Activated naive CD4-positive, alpha-beta T cell treated with anti-CD3 and anti-CD28 coated beads for 36 hours (primary cell): ENCODE measurements at regions not wholly inside any gene's neighbourhood (a gene's known extent, or its start where the extent isn't known, plus 50 kb on each side); places are given as distances from the start of the nearest gene placed in this dataset.
"Not testable (repeated sequence)": the region's sequence is repeated elsewhere in the genome, so short reads cannot be mapped to it uniquely, and the experiment has no call there.

Source experiments
- CTCF ChIA-PET: fragments of 350-600 bp; sonication (Branson Sonifier 250); formaldehyde crosslinking; loops from one replicate; lab custom pipeline; 2021; ENCODE audit warnings: antibody characterized with exemption; lab: Charles Lee
- DNase-seq: peaks from one replicate; pipeline ENCODE4 v3.0.0-alpha.2; 2020
- H3K27ac Mint-ChIP-seq: one replicate; pipeline ENCODE4 v1.8.0; 2021; ENCODE audit warnings: mild to moderate bottlenecking, mixed read lengths
- H3K27me3 Mint-ChIP-seq: one replicate; pipeline ENCODE4 v1.8.0; 2021; ENCODE audit warnings: low read depth, mixed read lengths
- H3K36me3 Mint-ChIP-seq: one replicate; pipeline ENCODE4 v1.8.0; 2021; ENCODE audit warnings: low read depth, mixed read lengths
- H3K4me1 Mint-ChIP-seq: one replicate; pipeline ENCODE4 v1.8.0; 2021; ENCODE audit warnings: low read depth, mixed read lengths
- H3K4me3 Mint-ChIP-seq: one replicate; pipeline ENCODE4 v1.8.0; 2021; ENCODE audit warnings: mild to moderate bottlenecking, moderate library complexity, mixed read lengths
- H3K9me3 Mint-ChIP-seq: one replicate; pipeline ENCODE4 v1.8.0; 2021; ENCODE audit warnings: mixed read lengths
- intact Hi-C: fragments of 100-400 bp; cut with micrococcal nuclease; formaldehyde crosslinking; loops from one replicate; pipeline ENCODE4 v1.15.1; 2023

DNA sequence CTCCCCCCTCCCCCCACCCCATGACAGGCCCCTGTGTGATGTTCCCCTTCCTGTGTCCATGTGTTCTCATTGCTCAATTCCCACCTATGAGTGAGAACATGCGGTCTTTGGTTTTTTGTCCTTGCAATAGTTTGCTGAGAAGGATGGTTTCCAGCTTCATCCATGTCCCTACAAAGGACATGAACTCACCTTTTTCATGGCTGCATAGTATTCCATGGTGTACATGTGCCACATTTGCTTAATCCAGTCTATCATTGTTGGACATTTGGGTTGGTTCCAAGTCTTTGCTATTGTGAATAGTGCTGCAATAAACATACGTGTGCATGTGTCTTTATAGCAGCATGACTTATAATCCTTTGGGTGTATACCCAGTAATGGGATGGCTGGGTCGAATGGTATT is 712.4 kb downstream of the JRKL start:
- H3K36me3 Mint-ChIP-seq, H3K27ac Mint-ChIP-seq, H3K4me3 Mint-ChIP-seq: not testable (repeated sequence)

DNA sequence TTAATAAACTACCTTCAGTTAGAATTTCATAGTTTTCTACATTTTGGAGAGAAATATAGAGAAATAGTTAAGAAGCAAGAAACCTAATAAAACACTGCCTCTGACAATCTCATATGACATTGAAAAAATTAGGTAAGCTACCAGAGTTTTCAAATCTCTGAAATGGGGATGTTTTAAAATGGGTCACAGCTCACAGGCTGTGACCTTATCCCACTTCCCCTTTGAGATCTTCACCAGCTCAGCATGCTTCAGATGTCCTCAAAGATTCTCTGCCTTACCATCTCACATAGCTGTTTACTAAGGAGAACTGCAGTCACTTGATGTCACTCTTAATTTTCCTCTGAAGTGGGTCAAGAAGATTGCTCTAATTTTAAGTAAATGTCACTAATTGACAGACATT is 717.8 kb downstream of the JRKL start:
- Mint-ChIP-seq H3K27ac (no peak overlapping the region), H3K27me3 (no peaks in the 10 kb centered on the region), H3K9me3 (peaks cover 11% of the 10 kb centered on the region), H3K4me1 (no peaks in the 10 kb centered on the region), H3K36me3 (no peaks in the 10 kb centered on the region), H3K4me3 (no peak overlapping the region)
- DNase-seq = no peak
- CTCF ChIA-PET = no interaction called here
- intact Hi-C loops = no loop called here

More for the DNA sequence above, 712.4 kb downstream of the JRKL start:
- H3K4me1 Mint-ChIP-seq, H3K27me3 Mint-ChIP-seq, DNase-seq, intact Hi-C loops, CTCF ChIA-PET: not testable (repeated sequence)
- H3K9me3 Mint-ChIP-seq = peaks cover 16% of the 10 kb centered on the region

DNA sequence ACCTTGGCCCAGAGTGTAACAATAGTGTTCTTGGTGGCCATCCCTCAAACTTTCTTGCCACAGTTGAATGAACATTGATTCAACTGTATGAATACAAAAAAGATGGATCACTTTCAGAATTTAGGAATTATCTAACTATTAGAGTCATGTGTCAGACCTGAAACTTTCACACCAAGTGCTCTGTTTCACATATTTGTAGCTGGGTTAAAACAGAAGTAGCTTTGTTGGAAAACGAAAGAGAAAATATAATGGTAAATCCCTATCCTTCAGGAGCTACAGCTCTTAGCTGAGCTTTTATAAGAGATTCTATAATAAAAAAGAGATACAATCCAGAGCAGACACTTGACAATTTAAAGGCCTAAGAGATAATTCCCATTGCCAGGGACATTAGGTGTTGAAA is 719.3 kb downstream of the JRKL start:
- H3K4me3 Mint-ChIP-seq = no peak overlapping the region
- DNase-seq = no peak
- intact Hi-C loops = no loop called here
- H3K4me1 Mint-ChIP-seq = no peaks in the 10 kb centered on the region
- CTCF ChIA-PET = no interaction called here
- no peaks in the 10 kb centered on the region for H3K36me3 Mint-ChIP-seq
- no peak overlapping the region for H3K27ac Mint-ChIP-seq
- H3K27me3 Mint-ChIP-seq = no peaks in the 10 kb centered on the region
- H3K9me3 Mint-ChIP-seq = peaks cover 7% of the 10 kb centered on the region

- Mint-ChIP-seq H3K36me3 (no peaks in the 10 kb centered on the region), H3K27ac (no peak overlapping the region), H3K4me1 (no peaks in the 10 kb centered on the region), H3K9me3 (peaks cover 7% of the 10 kb centered on the region), H3K27me3 (no peaks in the 10 kb centered on the region), H3K4me3 (no peak overlapping the region)
- intact Hi-C loops = no loop called here
- CTCF ChIA-PET = no interaction called here
- DNase-seq = no peak
Measured at GRCh38 chr11:97110376-97110775, 720.6 kb downstream of the JRKL start.

GRCh38 chr11:97111559-97111958 is 721.7 kb downstream of the JRKL start:
- Mint-ChIP-seq H3K27me3 (no peaks in the 10 kb centered on the region), H3K27ac (no peak overlapping the region), H3K9me3 (peaks cover 7% of the 10 kb centered on the region), H3K36me3 (no peaks in the 10 kb centered on the region), H3K4me1 (no peaks in the 10 kb centered on the region), H3K4me3 (no peak overlapping the region)
- intact Hi-C loops = no loop called here
- CTCF ChIA-PET = no interaction called here
- DNase-seq = no peak

- Mint-ChIP-seq H3K4me1 (no peaks in the 10 kb centered on the region), H3K9me3 (no peaks in the 10 kb centered on the region), H3K4me3 (no peak overlapping the region), H3K36me3 (no peaks in the 10 kb centered on the region), H3K27ac (no peak overlapping the region), H3K27me3 (no peaks in the 10 kb centered on the region)
- CTCF ChIA-PET = interaction anchor here (0.7 to 1.0 kb wide), 2 partner anchors 175 to 653 kb away, joined by 3 read pairs; no protein-coding TSS in a partner anchor
- no peak for DNase-seq
- intact Hi-C loops = no loop called here
Measured at GRCh38 chr11:97118614-97119200, 728.9 kb downstream of the JRKL start.

- H3K36me3 Mint-ChIP-seq = no peaks in the 10 kb centered on the region
- intact Hi-C loops = no loop called here
- no peak overlapping the region for H3K27ac Mint-ChIP-seq
Measured at GRCh38 chr11:97123237-97123636, 733.4 kb downstream of the JRKL start.

GRCh38 chr11:97136067-97136466 is 746.3 kb downstream of the JRKL start:
- Mint-ChIP-seq H3K27me3 (no peaks in the 10 kb centered on the region), H3K36me3 (no peaks in the 10 kb centered on the region), H3K4me1 (no peaks in the 10 kb centered on the region), H3K9me3 (peaks cover 7% of the 10 kb centered on the region), H3K27ac (no peak overlapping the region), H3K4me3 (no peak overlapping the region)
- DNase-seq = no peak
- intact Hi-C loops = no loop called here
- CTCF ChIA-PET = no interaction called here

More at GRCh38 chr11:97123237-97123636, 733.4 kb downstream of the JRKL start:
- H3K27me3 Mint-ChIP-seq = no peaks in the 10 kb centered on the region
- peaks cover 6% of the 10 kb centered on the region for H3K9me3 Mint-ChIP-seq
- CTCF ChIA-PET = no interaction called here
- no peak overlapping the region for H3K4me3 Mint-ChIP-seq
- no peak for DNase-seq
- H3K4me1 Mint-ChIP-seq = no peaks in the 10 kb centered on the region

- CTCF ChIA-PET = interaction anchor here (1.0 to 1.4 kb wide), 2 partner anchors 676 to 677 kb away, joined by 3 to 4 read pairs; no protein-coding TSS in a partner anchor
- DNase-seq = no peak
- H3K4me3 Mint-ChIP-seq = no peak overlapping the region
- H3K27me3 Mint-ChIP-seq = no peaks in the 10 kb centered on the region
- H3K9me3 Mint-ChIP-seq = peaks cover 3% of the 10 kb centered on the region
- intact Hi-C loops = loop anchor here (2.0 kb wide), 1 partner anchor 676 kb away; no protein-coding TSS in a partner anchor
- H3K4me1 Mint-ChIP-seq = no peaks in the 10 kb centered on the region
- no peak overlapping the region for H3K27ac Mint-ChIP-seq
- no peaks in the 10 kb centered on the region for H3K36me3 Mint-ChIP-seq
Measured at GRCh38 chr11:97140885-97141494, 751.2 kb downstream of the JRKL start.

DNA sequence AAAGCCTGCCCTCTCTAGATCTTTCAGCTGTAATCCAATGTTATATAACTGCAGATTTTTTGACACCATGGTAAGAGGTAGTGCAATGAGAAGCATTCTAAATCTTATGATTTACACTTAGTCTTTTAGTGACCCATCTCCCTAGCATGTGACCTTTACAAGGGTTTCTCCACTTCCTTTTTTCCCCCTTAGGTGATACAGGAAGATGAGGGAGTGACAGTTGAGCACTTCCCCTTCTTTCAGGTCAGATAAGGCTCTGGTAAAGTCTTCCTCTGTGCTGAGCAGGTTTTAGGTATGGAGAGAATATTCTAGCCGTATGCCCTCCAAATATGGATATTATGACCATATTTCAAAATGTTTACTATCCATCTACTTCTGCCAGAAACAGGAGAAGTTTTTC is 753.6 kb downstream of the JRKL start:
- Mint-ChIP-seq H3K27me3 (no peaks in the 10 kb centered on the region), H3K9me3 (peaks cover 4% of the 10 kb centered on the region), H3K4me1 (no peaks in the 10 kb centered on the region), H3K4me3 (no peak overlapping the region), H3K36me3 (no peaks in the 10 kb centered on the region), H3K27ac (no peak overlapping the region)
- CTCF ChIA-PET = no interaction called here
- intact Hi-C loops = no loop called here
- no peak for DNase-seq

DNA sequence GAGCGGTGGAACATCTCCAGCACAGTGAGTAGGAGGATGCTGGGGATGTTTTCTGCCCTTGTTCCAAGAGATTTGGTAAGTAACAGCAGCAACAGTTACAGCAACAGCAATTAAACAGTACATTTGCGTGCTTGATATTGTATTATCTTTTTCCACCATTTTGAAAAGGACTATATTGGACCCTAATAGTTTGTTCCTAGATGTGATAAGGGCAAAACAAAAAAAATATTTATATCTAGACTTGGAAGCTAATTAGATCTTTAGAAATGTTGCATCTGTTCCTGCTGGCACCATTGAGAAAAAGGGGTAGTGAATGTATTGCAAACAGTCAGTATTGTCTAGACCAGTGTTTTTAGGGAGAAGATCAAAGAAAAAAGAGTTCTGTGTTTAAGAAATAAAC is 759.9 kb downstream of the JRKL start:
- DNase-seq = no peak
- H3K4me1 Mint-ChIP-seq = no peaks in the 10 kb centered on the region
- CTCF ChIA-PET = no interaction called here
- H3K36me3 Mint-ChIP-seq = no peaks in the 10 kb centered on the region
- H3K4me3 Mint-ChIP-seq = no peak overlapping the region
- intact Hi-C loops = no loop called here
- H3K27ac Mint-ChIP-seq = no peak overlapping the region
- H3K9me3 Mint-ChIP-seq = peaks cover 6% of the 10 kb centered on the region
- H3K27me3 Mint-ChIP-seq = no peaks in the 10 kb centered on the region

DNA sequence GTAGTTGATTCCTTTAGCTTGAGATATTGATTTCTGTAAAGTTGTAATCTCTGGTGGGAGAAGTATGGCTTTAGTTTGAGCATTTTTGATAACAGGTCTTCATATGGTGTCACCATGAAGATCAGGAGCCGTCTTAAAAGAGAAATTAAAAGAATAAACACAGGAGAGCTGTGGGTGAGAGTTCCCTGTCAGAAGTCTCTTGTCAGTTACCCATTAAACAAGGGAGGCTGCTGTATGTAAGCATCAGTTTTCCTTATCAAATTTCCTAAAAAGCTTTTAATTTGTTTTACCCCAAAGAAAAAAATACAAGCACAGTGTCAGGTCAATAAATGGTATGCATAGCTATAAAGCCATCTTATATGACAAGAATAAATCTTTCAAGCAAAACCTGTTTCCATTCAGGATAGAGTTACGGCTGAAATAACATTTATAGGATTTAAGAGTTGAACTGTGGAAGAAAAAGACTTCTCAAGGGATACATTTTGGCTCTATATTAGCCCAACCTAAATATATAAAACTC is 767.5 kb downstream of the JRKL start:
- no peaks in the 10 kb centered on the region for H3K4me1 Mint-ChIP-seq
- no peak overlapping the region for H3K27ac Mint-ChIP-seq
- H3K9me3 Mint-ChIP-seq = peaks cover 3% of the 10 kb centered on the region
- DNase-seq = no peak
- H3K36me3 Mint-ChIP-seq = no peaks in the 10 kb centered on the region
- no peak overlapping the region for H3K4me3 Mint-ChIP-seq
- intact Hi-C loops = no loop called here
- H3K27me3 Mint-ChIP-seq = no peaks in the 10 kb centered on the region
- CTCF ChIA-PET = no interaction called here

DNA sequence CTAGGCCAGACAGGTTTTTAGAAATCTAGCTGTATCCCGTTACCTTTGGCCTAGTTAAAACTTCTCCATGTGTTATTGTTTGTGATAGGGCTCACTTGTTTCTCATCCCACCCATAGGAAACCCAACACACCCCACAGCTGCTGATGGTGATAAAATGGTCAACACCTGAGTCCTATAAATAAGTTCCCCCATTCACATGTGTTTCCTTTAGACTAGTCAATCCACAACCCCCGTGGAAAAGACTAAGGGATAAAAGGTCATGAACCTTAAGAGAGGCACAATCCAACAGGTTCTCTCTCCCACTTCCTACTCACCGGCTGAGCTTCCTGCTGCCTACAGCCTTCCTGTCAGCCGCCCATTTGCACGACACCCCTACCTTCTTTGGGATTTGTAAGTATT is 768.4 kb downstream of the JRKL start:
- Mint-ChIP-seq H3K36me3 (no peaks in the 10 kb centered on the region), H3K4me3 (no peak overlapping the region), H3K4me1 (no peaks in the 10 kb centered on the region), H3K9me3 (peaks cover 3% of the 10 kb centered on the region), H3K27me3 (no peaks in the 10 kb centered on the region), H3K27ac (no peak overlapping the region)
- DNase-seq = no peak
- intact Hi-C loops = no loop called here
- CTCF ChIA-PET = no interaction called here
